ENCODE measurements at regions not wholly inside any gene's neighbourhood (a gene's known extent, or its start where the extent isn't known, plus 50 kb on each side); places are given as distances from the start of the nearest gene placed in this dataset.

- Histone ChIP-seq H3K9ac (no peak overlapping the region), H3K4me1 (no peaks in the 10 kb centered on the region), H3K27me3 (no peaks in the 10 kb centered on the region), H3K27ac (no peak overlapping the region), H4K20me1 (no peaks in the 10 kb centered on the region), H3K4me2 (no peak overlapping the region), H3K9me3 (no peaks in the 10 kb centered on the region), H3K36me3 (no peaks in the 10 kb centered on the region), H3K4me3 (no peak overlapping the region)
- TF ChIP-seq Cebpa-rat (IDR thresholded peaks at IDR 0.05), result no peak
Observed at GRCh38 chr14:30251557-30252100, 307.3 kb upstream of the G2E3 start.

- H3K4me1 ChIP-seq, result no peaks in the 10 kb centered on the region
Observed at GRCh38 chr14:30252151-30252550, 306.8 kb upstream of the G2E3 start.

DNA sequence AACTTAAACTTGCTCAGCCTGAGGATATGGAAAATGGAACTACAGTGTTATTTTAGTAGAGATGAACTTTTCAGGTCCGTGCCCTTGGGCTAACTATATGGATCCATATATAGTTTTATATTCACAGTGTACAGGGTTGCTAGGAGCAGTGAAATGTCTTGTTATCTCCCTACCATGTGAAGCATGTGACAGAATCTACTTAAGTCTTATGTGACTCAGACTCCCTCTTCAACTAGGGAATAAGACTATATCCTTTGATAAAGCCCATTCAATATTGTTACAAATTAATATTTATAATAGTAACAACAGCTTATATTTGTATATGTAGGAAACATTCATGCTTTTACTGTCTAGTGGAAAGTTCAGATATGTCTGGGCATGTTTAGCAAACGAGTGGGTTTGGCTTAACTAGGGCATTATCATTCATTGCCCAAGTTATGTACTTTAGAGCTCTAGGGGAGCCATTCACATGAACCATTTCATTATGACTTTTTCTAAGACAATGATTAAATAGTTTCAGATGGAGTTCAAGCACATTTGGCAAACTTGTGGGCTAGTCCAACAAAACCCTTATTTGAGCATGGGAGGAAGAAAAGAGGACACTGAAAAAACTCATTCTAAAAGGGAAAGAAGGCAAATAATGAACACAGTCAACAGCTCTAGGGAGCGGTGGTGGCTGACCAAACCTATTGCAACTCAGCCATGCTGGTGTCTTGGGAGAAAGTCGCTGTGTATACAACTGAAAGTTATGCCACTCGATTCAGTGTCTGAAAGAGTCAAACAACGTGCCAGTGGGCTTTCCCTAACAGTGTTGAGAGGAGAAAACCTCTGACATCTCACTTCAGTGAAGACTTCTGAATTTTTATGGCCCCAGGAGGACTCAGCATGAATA is 305.9 kb upstream of the G2E3 start:
- TF ChIP-seq Cebpa-rat (IDR thresholded peaks at IDR 0.05), result no peak

More at GRCh38 chr14:30252151-30252550, 306.8 kb upstream of the G2E3 start:
- Histone ChIP-seq H3K27me3 (no peaks in the 10 kb centered on the region), H3K27ac (no peak overlapping the region), H3K9me3 (no peaks in the 10 kb centered on the region), H3K4me3 (no peak overlapping the region), H4K20me1 (no peaks in the 10 kb centered on the region), H3K9ac (no peak overlapping the region), H3K4me2 (no peak overlapping the region), H3K36me3 (no peaks in the 10 kb centered on the region)
- TF ChIP-seq Cebpa-rat (IDR thresholded peaks at IDR 0.05), result no peak

DNA sequence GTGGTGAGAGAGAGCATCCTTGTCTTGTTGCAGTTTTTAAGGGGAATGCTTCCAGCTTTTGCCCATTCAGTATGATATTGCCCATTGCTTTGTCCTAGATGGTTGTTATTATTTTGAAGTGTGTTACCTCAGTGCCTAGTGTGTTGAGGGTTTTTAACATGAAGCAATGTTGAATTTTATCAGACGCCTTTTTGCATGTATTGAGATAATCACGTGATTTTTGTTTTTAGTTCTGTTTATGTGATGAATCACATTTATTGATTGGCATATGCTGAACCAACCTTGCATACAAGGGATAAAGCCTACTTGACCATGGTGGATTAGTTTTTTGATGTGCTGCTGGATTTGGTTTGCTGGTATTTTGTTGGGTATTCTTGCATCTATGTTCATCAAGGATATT is 302.3 kb upstream of the G2E3 start:
- Histone ChIP-seq H3K9me3 (no peaks in the 10 kb centered on the region), H3K27ac (no peak overlapping the region), H3K36me3 (no peaks in the 10 kb centered on the region), H3K27me3 (no peaks in the 10 kb centered on the region), H4K20me1 (no peaks in the 10 kb centered on the region), H3K4me1 (no peaks in the 10 kb centered on the region), H3K9ac (no peak overlapping the region), H3K4me2 (no peak overlapping the region), H3K4me3 (no peak overlapping the region)
- no peak for TF ChIP-seq Cebpa-rat (IDR thresholded peaks at IDR 0.05)

More for the DNA sequence above, 305.9 kb upstream of the G2E3 start:
- H3K4me2 ChIP-seq, result no peak overlapping the region
- H3K27ac ChIP-seq, result no peak overlapping the region
- H3K9ac ChIP-seq, result no peak overlapping the region
- H3K4me1 ChIP-seq, result no peaks in the 10 kb centered on the region
- no peaks in the 10 kb centered on the region for H3K36me3 ChIP-seq
- H4K20me1 ChIP-seq, result no peaks in the 10 kb centered on the region
- H3K27me3 ChIP-seq, result no peaks in the 10 kb centered on the region
- no peak overlapping the region for H3K4me3 ChIP-seq
- H3K9me3 ChIP-seq, result no peaks in the 10 kb centered on the region

DNA sequence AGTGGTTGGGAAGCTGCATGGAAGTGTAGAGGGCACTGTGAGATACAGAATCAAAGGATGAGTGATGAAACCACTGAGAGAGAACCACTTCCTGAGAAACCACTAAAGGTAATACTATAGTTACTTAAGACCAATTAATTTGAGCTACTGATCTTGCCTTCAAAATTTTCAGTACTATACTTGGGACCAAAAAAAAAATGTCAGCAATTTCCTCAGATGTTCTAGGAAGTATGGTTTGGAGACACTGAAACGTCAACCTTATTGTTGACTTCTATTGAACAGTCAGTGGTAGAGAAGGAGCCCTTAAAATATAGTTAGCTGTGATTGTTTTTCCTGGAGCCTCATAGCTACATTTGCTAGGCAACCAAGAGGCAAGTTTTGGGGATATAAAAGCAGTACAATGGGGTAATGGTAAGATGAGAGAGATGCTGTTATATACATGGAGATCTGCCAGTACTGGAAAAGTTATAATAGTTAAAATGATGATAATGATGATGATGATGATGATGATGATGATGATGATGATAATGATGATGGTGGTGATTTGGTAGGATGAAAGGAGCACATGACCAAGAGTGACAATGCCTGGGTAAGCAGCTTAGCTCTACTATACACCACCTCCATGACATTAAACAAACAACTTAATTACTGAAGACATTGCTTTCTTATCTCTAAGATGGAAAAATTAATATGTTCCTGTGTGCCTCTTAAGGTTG is 300.9 kb upstream of the G2E3 start:
- Histone ChIP-seq H3K36me3 (no peaks in the 10 kb centered on the region), H4K20me1 (no peaks in the 10 kb centered on the region), H3K9me3 (no peaks in the 10 kb centered on the region), H3K4me1 (no peaks in the 10 kb centered on the region), H3K4me2 (no peak overlapping the region), H3K27me3 (no peaks in the 10 kb centered on the region), H3K9ac (no peak overlapping the region), H3K4me3 (no peak overlapping the region), H3K27ac (no peak overlapping the region)
- TF ChIP-seq Cebpa-rat (IDR thresholded peaks at IDR 0.05), result no peak

DNA sequence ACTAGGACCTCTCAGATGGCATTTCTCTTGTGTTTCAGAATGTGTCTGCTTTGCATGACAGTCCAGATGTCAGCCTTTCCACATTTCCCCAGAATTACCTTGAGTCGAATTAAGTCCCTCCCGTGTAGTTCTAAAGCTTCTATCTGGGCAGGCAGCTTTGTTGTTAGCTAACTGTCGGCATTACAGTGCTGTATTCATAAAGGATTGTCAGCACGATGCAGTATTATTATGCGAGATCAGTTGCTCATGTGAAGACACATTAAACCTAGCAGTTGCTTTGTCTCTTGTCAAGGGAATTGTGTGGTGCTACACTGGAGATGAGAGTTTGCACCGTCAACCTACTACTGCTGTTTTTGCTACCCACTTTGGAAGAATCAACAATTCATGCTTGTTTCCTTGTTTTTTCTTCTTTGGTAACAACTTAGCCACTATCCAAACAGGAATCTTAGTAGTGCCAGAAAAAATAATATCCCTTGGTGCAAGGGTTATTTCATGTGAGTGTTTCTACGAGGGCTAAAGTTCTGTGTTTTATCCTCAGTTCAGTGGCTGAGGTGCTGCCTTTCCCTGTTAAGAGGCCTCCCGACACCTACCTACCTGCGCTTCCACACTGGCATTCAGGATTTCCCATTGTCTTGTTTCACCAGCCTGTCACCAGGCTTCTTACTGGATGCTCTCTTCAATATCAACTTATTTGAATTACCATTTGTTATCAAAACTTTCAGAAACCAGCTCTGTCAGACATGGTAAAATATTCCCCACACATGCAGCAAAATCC is 297.9 kb upstream of the G2E3 start:
- Histone ChIP-seq H3K4me3 (no peak overlapping the region), H3K27me3 (no peaks in the 10 kb centered on the region), H3K4me2 (no peak overlapping the region), H4K20me1 (no peaks in the 10 kb centered on the region), H3K9ac (no peak overlapping the region), H3K4me1 (no peaks in the 10 kb centered on the region), H3K36me3 (no peaks in the 10 kb centered on the region), H3K9me3 (no peaks in the 10 kb centered on the region), H3K27ac (no peak overlapping the region)
- no peak for TF ChIP-seq Cebpa-rat (IDR thresholded peaks at IDR 0.05)

GRCh38 chr14:30264161-30264560 is 294.8 kb upstream of the G2E3 start:
- Histone ChIP-seq H4K20me1 (no peaks in the 10 kb centered on the region), H3K36me3 (no peaks in the 10 kb centered on the region), H3K4me1 (no peaks in the 10 kb centered on the region), H3K9ac (no peak overlapping the region), H3K27me3 (no peaks in the 10 kb centered on the region), H3K4me2 (no peak overlapping the region), H3K9me3 (no peaks in the 10 kb centered on the region), H3K4me3 (no peak overlapping the region), H3K27ac (no peak overlapping the region)
- no peak for TF ChIP-seq Cebpa-rat (IDR thresholded peaks at IDR 0.05)

- Histone ChIP-seq H3K4me2 (no peak overlapping the region), H3K9me3 (no peaks in the 10 kb centered on the region), H3K27ac (no peak overlapping the region), H3K4me1 (no peaks in the 10 kb centered on the region), H3K27me3 (no peaks in the 10 kb centered on the region), H3K4me3 (no peak overlapping the region), H3K9ac (no peak overlapping the region), H4K20me1 (no peaks in the 10 kb centered on the region), H3K36me3 (no peaks in the 10 kb centered on the region)
- no peak for TF ChIP-seq Cebpa-rat (IDR thresholded peaks at IDR 0.05)
Observed at GRCh38 chr14:30266290-30266689, 292.7 kb upstream of the G2E3 start.

- H3K9ac ChIP-seq, result no peak overlapping the region
- no peak overlapping the region for H3K4me3 ChIP-seq
- no peak overlapping the region for H3K4me2 ChIP-seq
- H4K20me1 ChIP-seq, result no peaks in the 10 kb centered on the region
- H3K9me3 ChIP-seq, result no peaks in the 10 kb centered on the region
- no peak overlapping the region for H3K27ac ChIP-seq
- no peaks in the 10 kb centered on the region for H3K27me3 ChIP-seq
- no peaks in the 10 kb centered on the region for H3K36me3 ChIP-seq
- H3K4me1 ChIP-seq, result no peaks in the 10 kb centered on the region
- no peak for TF ChIP-seq Cebpa-rat (IDR thresholded peaks at IDR 0.05)
Observed at GRCh38 chr14:30267141-30267540, 291.8 kb upstream of the G2E3 start.
